ENCODE measurements at regions not wholly inside any gene's neighbourhood (a gene's known extent, or its start where the extent isn't known, plus 50 kb on each side); places are given as distances from the start of the nearest gene placed in this dataset.
"Not testable (repeated sequence)": the region's sequence is repeated elsewhere in the genome, so short reads cannot be mapped to it uniquely, and the experiment has no call there.

DNA sequence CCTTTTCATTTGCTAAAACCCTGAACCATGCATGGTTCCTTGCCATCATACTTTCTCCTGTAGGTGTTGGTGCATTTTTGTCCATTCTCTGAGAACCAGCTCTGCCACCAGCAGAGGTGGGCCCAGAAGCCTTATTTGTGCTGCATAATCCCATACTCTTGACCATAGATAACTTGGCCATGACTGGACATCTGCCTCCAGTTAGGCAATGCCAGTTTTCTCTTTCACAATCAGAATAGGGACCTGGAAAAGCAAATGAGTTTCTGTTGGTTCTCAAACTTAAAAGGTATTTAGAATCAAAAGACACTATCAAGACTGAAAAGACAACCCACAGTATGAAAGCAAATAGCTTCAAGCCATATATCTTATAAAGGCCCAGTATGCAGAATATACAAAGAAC is 167.3 kb downstream of the MAIP1 start:
- Histone ChIP-seq H3K4me3 (no peak overlapping the region), H3K27me3 (no peaks in the 10 kb centered on the region), H3K27ac (no peak overlapping the region), H3K36me3 (no peaks in the 10 kb centered on the region), H3K4me1 (ENCODE audit: low read depth) (no peaks in the 10 kb centered on the region), H3K9me3 (ENCODE audit: low read depth) (no peaks in the 10 kb centered on the region)
- DNase-seq (ENCODE audit: low read depth in 1 of 2, low spot score in 1 of 2) = peak in 1 of 2 donors; percentile 8
- TF ChIP-seq, protein P1, sequence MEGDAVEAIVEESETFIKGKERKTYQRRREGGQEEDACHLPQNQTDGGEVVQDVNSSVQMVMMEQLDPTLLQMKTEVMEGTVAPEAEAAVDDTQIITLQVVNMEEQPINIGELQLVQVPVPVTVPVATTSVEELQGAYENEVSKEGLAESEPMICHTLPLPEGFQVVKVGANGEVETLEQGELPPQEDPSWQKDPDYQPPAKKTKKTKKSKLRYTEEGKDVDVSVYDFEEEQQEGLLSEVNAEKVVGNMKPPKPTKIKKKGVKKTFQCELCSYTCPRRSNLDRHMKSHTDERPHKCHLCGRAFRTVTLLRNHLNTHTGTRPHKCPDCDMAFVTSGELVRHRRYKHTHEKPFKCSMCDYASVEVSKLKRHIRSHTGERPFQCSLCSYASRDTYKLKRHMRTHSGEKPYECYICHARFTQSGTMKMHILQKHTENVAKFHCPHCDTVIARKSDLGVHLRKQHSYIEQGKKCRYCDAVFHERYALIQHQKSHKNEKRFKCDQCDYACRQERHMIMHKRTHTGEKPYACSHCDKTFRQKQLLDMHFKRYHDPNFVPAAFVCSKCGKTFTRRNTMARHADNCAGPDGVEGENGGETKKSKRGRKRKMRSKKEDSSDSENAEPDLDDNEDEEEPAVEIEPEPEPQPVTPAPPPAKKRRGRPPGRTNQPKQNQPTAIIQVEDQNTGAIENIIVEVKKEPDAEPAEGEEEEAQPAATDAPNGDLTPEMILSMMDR (IDR thresholded peaks at IDR 0.05; ENCODE audit: low read depth, low read length) = no peak

DNA sequence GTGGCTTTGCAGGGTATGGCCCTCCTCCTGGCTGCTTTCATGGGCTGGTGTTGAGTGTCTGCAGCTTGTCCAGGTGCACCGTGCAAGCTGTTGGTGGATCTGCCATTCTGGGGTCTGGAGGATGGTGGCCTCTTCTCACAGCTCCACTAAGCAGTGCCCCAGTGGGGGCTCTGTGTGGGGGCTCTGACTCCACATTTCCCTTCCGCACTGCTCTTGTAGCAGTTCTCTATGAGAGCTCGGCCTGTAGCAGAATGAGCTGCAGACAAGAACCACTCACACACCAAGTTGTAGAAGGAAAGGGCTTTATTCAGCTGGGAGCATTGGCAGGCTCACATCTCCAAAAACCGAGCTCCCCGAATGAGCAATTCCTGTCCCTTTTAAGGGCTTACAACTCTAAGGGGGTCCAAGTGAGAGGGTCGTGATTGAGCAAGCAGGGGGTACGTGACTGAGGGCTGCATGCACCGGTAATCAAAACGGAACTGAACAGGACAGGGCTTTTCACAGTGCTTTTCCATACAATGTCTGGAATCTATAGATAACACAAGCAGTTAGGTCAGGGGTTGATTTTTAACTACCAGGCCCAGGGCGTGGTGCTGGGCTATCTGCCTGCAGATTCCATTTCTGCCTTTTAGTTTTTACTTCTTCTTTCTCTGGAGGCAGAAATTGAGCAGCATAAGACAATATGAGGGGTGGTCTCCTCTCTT is 169.4 kb downstream of the MAIP1 start:
- not testable (repeated sequence) for DNase-seq (ENCODE audit: low read depth in 1 of 2, low spot score in 1 of 2); H3K27ac ChIP-seq; H3K27me3 ChIP-seq; H3K4me1 ChIP-seq (ENCODE audit: low read depth); H3K9me3 ChIP-seq (ENCODE audit: low read depth); H3K36me3 ChIP-seq; H3K4me3 ChIP-seq

DNA sequence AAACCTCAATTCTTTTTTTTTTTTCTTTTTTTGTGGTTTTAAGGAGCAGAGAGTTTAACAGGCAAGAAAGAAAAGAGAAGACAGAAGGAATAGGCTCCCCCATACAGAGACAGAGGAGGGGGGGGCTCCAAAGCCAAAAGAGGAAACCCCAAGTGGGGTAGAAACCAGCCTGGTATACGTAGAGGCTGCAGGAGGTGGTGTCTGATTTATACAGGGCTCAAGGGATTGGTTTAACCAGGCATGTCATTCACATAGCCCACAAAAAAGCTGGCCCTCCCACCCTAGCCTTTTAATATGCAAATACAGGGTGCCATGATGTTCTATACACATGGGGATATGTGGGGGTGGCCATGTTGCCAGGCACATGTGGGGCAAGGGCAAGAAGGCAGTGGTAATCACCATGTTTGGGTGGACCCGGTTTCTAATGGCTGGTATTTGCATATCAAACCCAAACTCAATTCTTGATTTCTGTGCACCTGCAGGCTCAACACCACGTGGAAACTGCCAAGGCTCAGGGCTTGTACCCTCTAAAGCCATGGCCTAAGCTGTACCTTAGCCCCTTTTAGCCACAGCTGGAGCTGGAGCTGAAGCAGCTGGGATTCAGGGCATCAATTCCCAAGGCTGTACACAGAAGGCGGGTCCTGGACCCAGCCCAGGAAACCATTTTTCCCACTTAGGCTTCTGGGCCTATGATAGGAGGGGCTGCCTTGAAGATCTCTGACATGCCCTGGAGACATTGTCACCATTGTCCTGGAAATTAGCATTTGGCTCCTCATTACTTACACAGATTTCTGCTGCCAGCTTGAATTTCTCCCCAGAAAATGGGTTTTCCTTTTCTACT is 170.3 kb downstream of the MAIP1 start:
- TF ChIP-seq, protein P1 (IDR thresholded peaks at IDR 0.05; ENCODE audit: low read depth, low read length) = no peak
- Histone ChIP-seq H3K9me3 (ENCODE audit: low read depth) (no peaks in the 10 kb centered on the region), H3K36me3 (no peaks in the 10 kb centered on the region), H3K27ac (no peak overlapping the region), H3K4me1 (ENCODE audit: low read depth) (no peaks in the 10 kb centered on the region), H3K4me3 (no peak overlapping the region), H3K27me3 (no peaks in the 10 kb centered on the region)
- DNase-seq (ENCODE audit: low read depth in 1 of 2, low spot score in 1 of 2) = no peak

DNA sequence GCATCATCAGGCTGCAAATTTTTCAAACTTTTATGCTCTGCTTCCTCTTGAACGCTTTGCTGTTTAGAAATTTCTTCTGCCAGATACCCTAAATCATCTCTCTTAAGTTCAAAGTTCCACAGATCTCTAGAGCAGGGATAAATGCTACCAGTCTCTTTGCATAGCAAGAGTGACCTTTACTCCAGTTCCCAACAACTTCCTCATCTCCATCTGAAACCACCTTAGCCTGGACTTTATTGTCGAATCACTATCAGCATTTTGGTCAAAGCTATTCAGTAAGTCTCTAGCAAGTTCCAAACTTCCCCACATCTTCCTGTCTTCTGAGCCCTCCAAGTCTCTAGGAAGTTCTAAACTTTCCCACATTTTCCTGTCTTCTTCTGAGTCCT is 170.9 kb downstream of the MAIP1 start:
- not testable (repeated sequence) for H3K27ac ChIP-seq; H3K9me3 ChIP-seq (ENCODE audit: low read depth); H3K4me1 ChIP-seq (ENCODE audit: low read depth); H3K27me3 ChIP-seq; H3K36me3 ChIP-seq; H3K4me3 ChIP-seq; DNase-seq (ENCODE audit: low read depth in 1 of 2, low spot score in 1 of 2)

DNA sequence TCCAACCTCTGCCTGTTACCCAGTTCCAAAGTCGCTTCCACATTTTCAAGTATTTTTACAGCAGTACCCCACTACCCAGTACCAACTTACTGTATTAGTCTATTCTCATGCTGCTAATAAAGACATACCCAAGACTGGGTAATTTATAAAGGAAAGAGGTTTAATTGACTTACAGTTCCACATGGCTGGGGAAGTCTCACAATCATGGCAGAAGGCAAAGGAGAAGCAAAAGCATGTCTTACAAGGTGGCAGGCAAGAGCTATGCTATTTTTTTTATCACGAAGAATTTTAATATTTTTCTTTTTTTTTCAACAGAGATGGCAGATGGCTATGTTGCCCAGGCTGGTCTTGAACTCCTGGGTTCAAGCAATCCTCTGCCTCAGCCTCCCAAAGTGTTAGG is 171.3 kb downstream of the MAIP1 start:
- not testable (repeated sequence) for H3K4me3 ChIP-seq; H3K36me3 ChIP-seq; H3K9me3 ChIP-seq (ENCODE audit: low read depth); H3K27ac ChIP-seq; DNase-seq (ENCODE audit: low read depth in 1 of 2, low spot score in 1 of 2); H3K27me3 ChIP-seq; H3K4me1 ChIP-seq (ENCODE audit: low read depth)

DNA sequence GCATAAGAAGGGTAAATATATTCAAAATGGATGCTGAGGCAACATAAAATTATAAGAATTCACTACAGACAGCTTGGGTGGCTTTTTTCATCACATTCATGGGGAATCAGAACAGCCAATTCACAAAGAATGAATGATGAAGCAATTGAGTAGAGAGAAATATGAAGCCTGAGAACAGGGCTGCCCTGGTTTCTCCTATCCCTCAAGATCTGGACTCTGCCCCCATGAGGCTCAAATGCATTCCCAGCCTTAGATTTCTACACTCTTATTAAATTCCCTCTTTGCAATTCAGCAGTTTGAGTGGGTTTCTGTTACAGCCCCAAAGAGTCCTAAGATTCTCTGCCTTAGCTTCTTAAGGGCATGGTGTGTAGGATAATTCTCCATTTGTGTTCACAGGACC is 172.5 kb downstream of the MAIP1 start:
- TF ChIP-seq, protein P1 (IDR thresholded peaks at IDR 0.05; ENCODE audit: low read depth, low read length) = no peak
- DNase-seq (ENCODE audit: low read depth in 1 of 2, low spot score in 1 of 2) = peak in 1 of 2 donors; percentile 50
- H3K4me1 ChIP-seq (ENCODE audit: low read depth) = no peaks in the 10 kb centered on the region
- no peak overlapping the region for H3K4me3 ChIP-seq
- H3K27me3 ChIP-seq = no peaks in the 10 kb centered on the region
- no peaks in the 10 kb centered on the region for H3K9me3 ChIP-seq (ENCODE audit: low read depth)
- no peak overlapping the region for H3K27ac ChIP-seq
- H3K36me3 ChIP-seq = no peaks in the 10 kb centered on the region

DNA sequence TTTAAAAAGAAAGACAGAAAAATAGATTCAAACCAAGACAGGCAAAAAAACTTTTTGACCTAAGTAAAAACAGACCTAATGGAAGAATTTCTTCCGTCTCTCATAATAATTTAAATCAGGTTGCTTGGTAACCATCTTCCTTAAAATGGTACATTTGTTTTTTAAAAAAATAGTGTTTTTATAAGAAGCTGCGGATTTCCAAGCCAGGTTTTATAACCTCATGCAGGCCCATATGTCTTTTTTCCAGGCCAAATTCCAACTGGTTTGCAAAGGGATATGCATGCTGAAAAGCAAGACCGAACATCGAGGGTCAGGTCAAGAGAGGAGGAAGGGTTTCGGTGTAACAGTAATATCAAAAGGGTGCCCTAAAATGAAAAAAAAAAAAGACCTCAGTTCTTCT is 172.9 kb downstream of the MAIP1 start:
- Histone ChIP-seq H3K27ac (no peak overlapping the region), H3K4me3 (no peak overlapping the region)
- no peak for DNase-seq (ENCODE audit: low read depth in 1 of 2, low spot score in 1 of 2)

More for the DNA sequence above, 172.9 kb downstream of the MAIP1 start:
- no peaks in the 10 kb centered on the region for H3K27me3 ChIP-seq
- H3K4me1 ChIP-seq (ENCODE audit: low read depth) = no peaks in the 10 kb centered on the region
- TF ChIP-seq, protein P1 (IDR thresholded peaks at IDR 0.05; ENCODE audit: low read depth, low read length) = no peak
- no peaks in the 10 kb centered on the region for H3K36me3 ChIP-seq
- no peaks in the 10 kb centered on the region for H3K9me3 ChIP-seq (ENCODE audit: low read depth)
